ENCODE measurements at regions not wholly inside any gene's neighbourhood (a gene's known extent, or its start where the extent isn't known, plus 50 kb on each side); places are given as distances from the start of the nearest gene placed in this dataset.

- Mint-ChIP-seq H3K9me3 (no peaks in the 10 kb centered on the region), H3K27ac (no peak overlapping the region), H3K27me3 (ENCODE audit: insufficient read depth, low read depth, poor library complexity) (no peaks in the 10 kb centered on the region), H3K4me1 (peaks cover 25% of the 10 kb centered on the region), H3K4me3 (no peak overlapping the region), H3K36me3 (ENCODE audit: low read depth) (no peaks in the 10 kb centered on the region)
- no peak overlapping the region for H3K4me2 ChIP-seq
- no peaks in the 10 kb centered on the region for H3K27me3 ChIP-seq (ENCODE audit: insufficient read depth)
- no peak for ATAC-seq
- no peak for DNase-seq (ENCODE audit: low spot score)
- no peaks in the 10 kb centered on the region for H4K20me1 ChIP-seq (replicated peaks; ENCODE audit: insufficient read depth)
- H3K79me2 ChIP-seq (replicated peaks; ENCODE audit: insufficient read depth) = no peaks in the 10 kb centered on the region
- H3K27ac ChIP-seq (ENCODE audit: low read depth) = no peak overlapping the region
- H3K4me1 ChIP-seq (ENCODE audit: insufficient read depth) = peaks cover 30% of the 10 kb centered on the region
- H3K4me3 ChIP-seq = no peak overlapping the region
- TF ChIP-seq, protein P1, sequence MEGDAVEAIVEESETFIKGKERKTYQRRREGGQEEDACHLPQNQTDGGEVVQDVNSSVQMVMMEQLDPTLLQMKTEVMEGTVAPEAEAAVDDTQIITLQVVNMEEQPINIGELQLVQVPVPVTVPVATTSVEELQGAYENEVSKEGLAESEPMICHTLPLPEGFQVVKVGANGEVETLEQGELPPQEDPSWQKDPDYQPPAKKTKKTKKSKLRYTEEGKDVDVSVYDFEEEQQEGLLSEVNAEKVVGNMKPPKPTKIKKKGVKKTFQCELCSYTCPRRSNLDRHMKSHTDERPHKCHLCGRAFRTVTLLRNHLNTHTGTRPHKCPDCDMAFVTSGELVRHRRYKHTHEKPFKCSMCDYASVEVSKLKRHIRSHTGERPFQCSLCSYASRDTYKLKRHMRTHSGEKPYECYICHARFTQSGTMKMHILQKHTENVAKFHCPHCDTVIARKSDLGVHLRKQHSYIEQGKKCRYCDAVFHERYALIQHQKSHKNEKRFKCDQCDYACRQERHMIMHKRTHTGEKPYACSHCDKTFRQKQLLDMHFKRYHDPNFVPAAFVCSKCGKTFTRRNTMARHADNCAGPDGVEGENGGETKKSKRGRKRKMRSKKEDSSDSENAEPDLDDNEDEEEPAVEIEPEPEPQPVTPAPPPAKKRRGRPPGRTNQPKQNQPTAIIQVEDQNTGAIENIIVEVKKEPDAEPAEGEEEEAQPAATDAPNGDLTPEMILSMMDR (conservative IDR thresholded peaks at IDR 0.05; ENCODE audit: low read depth in 2 of 2) = no peak
- TF ChIP-seq REST (IDR thresholded peaks at IDR 0.05; ENCODE audit: unreplicated experiment) (no peak), POLR2AphosphoS5 (IDR thresholded peaks at IDR 0.05; ENCODE audit: low read depth) (no peak), ETS1 (IDR thresholded peaks at IDR 0.05) (no peak), NANOG (IDR thresholded peaks at IDR 0.05; ENCODE audit: borderline replicate concordance) (no peak), STAT1 (IDR thresholded peaks at IDR 0.05; ENCODE audit: unreplicated experiment) (no peak), JUNB (IDR thresholded peaks at IDR 0.05; ENCODE audit: unreplicated experiment) (no peak)
- no peaks in the 10 kb centered on the region for H3K9me2 ChIP-seq (ENCODE audit: insufficient read depth)
- H2AFZ ChIP-seq = no peak overlapping the region
- H3K36me3 ChIP-seq (ENCODE audit: insufficient read depth) = no peaks in the 10 kb centered on the region
- no peaks in the 10 kb centered on the region for H3F3A ChIP-seq (replicated peaks; ENCODE audit: low read depth)
Observed at GRCh38 chr5:117094114-117094815, 519.6 kb upstream of the SEMA6A start.

DNA sequence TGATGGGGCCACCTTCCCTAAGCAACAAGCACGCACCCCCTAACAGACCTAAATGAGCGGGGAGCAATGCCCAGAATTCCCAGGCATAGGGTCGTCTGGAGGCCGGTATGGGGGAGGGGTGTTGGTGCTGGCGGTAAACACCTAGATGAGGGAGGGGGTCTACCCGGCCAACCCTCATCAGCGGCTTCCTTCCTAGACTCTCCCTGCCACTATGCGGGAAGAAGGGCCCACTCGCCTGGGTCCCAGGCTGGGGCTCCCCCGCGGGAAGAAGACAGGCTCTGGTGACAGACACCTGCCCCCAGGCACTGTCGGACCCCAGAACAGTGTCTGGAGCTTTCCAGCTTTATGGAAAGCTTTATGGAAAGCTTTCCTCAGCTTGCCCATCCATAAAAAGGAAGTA lies 519.0 kb upstream of the SEMA6A start:
- Histone ChIP-seq H3K27ac (ENCODE audit: low read depth) (no peak overlapping the region), H3K36me3 (ENCODE audit: insufficient read depth) (no peaks in the 10 kb centered on the region), H3F3A (replicated peaks; ENCODE audit: low read depth) (no peaks in the 10 kb centered on the region), H4K20me1 (replicated peaks; ENCODE audit: insufficient read depth) (no peaks in the 10 kb centered on the region), H3K79me2 (replicated peaks; ENCODE audit: insufficient read depth) (no peaks in the 10 kb centered on the region), H2AFZ (no peak overlapping the region), H3K27me3 (ENCODE audit: insufficient read depth) (no peaks in the 10 kb centered on the region), H3K4me2 (no peak overlapping the region), H3K9me2 (ENCODE audit: insufficient read depth) (no peaks in the 10 kb centered on the region), H3K4me1 (ENCODE audit: insufficient read depth) (peaks cover 30% of the 10 kb centered on the region), H3K4me3 (no peak overlapping the region)
- ATAC-seq (no peak), DNase-seq (ENCODE audit: low spot score) (peak; percentile 20)
- Mint-ChIP-seq H3K9me3 (no peaks in the 10 kb centered on the region), H3K4me3 (no peak overlapping the region), H3K36me3 (ENCODE audit: low read depth) (no peaks in the 10 kb centered on the region), H3K4me1 (peaks cover 25% of the 10 kb centered on the region), H3K27me3 (ENCODE audit: insufficient read depth, low read depth, poor library complexity) (no peaks in the 10 kb centered on the region), H3K27ac (no peak overlapping the region)
- TF ChIP-seq, protein P1 (conservative IDR thresholded peaks at IDR 0.05; ENCODE audit: low read depth in 2 of 2) = no peak
- TF ChIP-seq STAT1 (IDR thresholded peaks at IDR 0.05; ENCODE audit: unreplicated experiment) = no peak
- no peak for TF ChIP-seq ZNF114 (CRISPR knock-in tag; IDR thresholded peaks at IDR 0.05)
- no peak for TF ChIP-seq JUNB (IDR thresholded peaks at IDR 0.05; ENCODE audit: unreplicated experiment)
- no peak for TF ChIP-seq EZH2 (IDR thresholded peaks at IDR 0.05; ENCODE audit: low read depth, unreplicated experiment)
- no peak for TF ChIP-seq POLR2AphosphoS5 (IDR thresholded peaks at IDR 0.05; ENCODE audit: low read depth)
- no peak for TF ChIP-seq NANOG (IDR thresholded peaks at IDR 0.05; ENCODE audit: borderline replicate concordance)
- no peak for TF ChIP-seq EZH2phosphoT487 (IDR thresholded peaks at IDR 0.05; ENCODE audit: unreplicated experiment)
- TF ChIP-seq ETS1 (IDR thresholded peaks at IDR 0.05) = no peak
- TF ChIP-seq CREB1 (CRISPR knock-in tag; IDR thresholded peaks at IDR 0.05; ENCODE audit: low read depth) = no peak

Measured in GM23338 (cell line).